ENCODE measurements at regions not wholly inside any gene's neighbourhood (a gene's known extent, or its start where the extent isn't known, plus 50 kb on each side); places are given as distances from the start of the nearest gene placed in this dataset.

DNA sequence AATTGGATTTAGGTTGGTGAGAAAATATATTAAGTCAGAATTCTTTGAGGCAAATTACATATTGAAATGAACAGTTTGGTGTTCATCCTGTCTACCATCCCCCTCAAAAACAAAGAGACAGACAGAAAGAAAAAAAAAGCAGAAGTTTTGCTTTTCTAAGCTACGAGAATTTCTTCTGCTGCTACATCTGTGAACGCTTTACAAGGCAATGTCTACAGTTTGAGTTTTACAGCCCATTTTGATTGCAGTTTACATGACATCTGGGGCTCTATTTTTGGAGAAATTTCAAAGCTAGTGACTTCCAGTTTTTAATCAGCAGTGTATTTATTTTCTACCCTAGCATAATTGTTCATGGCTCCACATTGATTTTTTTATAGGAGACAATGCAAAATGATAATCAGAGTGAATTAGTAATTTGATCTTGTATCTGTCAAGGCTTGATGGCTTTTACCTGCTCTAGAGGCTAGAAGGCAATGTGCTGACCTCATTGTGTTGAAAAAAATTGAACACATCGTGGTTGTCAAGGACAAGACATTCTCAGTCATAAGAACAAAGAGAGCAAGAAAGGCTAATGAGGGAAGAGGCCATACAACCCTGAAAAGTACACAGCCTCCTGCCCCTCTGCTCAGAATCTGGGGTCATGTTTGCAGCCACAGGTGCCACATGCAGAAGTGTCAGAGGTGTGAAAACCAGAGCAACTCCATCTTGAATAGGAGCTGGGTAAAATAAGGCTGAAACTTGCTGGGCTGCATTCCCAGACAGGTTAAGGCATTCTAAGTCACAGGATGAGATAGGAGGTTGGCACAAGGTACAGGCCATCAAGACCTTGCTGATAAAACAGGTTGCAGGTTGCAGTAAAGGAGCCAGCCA, 201.0 kb upstream of the CAMK1G start:
- Histone ChIP-seq H3K4me3 (ENCODE audit: low read depth, low read length) (no peak overlapping the region), H3K27ac (ENCODE audit: extremely low read depth, low read depth, low read length) (no peak overlapping the region), H3K4me1 (ENCODE audit: control insufficient read depth, insufficient read depth, low read length) (no peaks in the 10 kb centered on the region), H3K9me3 (ENCODE audit: control insufficient read depth, insufficient read depth, low read depth, low read length) (no peaks in the 10 kb centered on the region), H3K36me3 (ENCODE audit: control insufficient read depth in 2 of 2, insufficient read depth in 1 of 2, low read length in 2 of 2) (no peaks in the 10 kb centered on the region)
- ChIA-PET POLR2A (no interaction called here), CTCF (interaction anchor here (0.7 kb wide), 2 partner anchors 24 to 28 kb away, joined by 3 to 4 read pairs; no protein-coding TSS in a partner anchor)
- TF ChIP-seq ZNF133 (tag by site-specific recombination; IDR thresholded peaks at IDR 0.05) (no peak), ZNF549 (tag by site-specific recombination; IDR thresholded peaks at IDR 0.05) (no peak), ZNF221 (tag by site-specific recombination; IDR thresholded peaks at IDR 0.05; ENCODE audit: borderline replicate concordance) (no peak), ZNF350 (tag by site-specific recombination; IDR thresholded peaks at IDR 0.05) (no peak), ZNF138 (tag by site-specific recombination; IDR thresholded peaks at IDR 0.05; ENCODE audit: borderline replicate concordance) (no peak)

- no peak overlapping the region for H3K27ac ChIP-seq (ENCODE audit: extremely low read depth, low read depth, low read length)
These were observed 200.1 kb upstream of the CAMK1G start for GRCh38 chr1:209383422-209383821.

DNA sequence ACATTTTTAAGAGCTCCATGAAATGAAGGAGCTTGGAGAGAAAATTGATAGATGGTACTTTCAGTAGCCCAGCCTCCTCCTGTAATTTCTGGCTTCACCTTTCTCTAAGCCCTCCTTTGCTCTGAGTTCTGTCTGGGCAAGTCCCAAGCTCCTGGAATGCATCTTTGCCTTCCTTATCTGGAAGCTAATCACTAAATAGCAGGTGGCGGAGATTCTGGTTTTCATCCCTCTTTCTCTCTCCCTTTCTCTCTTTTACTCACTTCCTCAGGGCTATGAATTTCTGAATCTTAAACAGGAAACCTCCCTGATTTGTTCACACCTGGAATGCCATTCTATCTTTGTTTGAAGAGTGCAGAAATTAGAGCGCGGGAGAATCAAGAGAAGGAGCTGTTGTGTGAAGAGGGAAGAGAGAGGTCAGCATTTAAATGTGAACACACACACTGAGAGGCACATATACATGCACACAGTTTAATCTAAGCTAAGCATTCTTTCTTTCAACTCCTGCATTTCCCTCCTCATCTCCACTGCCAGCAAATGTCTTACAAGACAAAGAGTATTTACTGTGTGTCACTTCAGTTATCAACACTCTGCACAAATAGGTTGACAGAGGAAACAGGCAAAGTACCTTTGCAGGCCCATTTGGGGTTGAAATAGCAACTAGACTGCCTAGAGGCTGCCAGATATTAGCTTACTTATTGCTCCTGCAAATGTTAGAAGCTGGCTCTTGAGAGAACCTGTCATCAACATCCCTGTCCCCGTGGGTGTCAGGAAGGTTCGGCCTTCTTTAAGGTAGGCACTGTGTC, 199.4 kb upstream of the CAMK1G start:
- no peak for TF ChIP-seq ZNF362 (tag by site-specific recombination; IDR thresholded peaks at IDR 0.05)
- TF ChIP-seq TCF7L2 (IDR thresholded peaks at IDR 0.05; ENCODE audit: borderline replicate concordance, low read depth, low read length), result no peak
- TF ChIP-seq SALL2 (tag by site-specific recombination; IDR thresholded peaks at IDR 0.05; ENCODE audit: borderline replicate concordance), result no peak
- no peak for TF ChIP-seq ZNF549 (tag by site-specific recombination; IDR thresholded peaks at IDR 0.05)
- no peak for TF ChIP-seq SCRT1 (tag by site-specific recombination; IDR thresholded peaks at IDR 0.05; ENCODE audit: borderline replicate concordance)
- no peak for TF ChIP-seq RBAK (tag by site-specific recombination; IDR thresholded peaks at IDR 0.05)
- Histone ChIP-seq H3K4me1 (ENCODE audit: control insufficient read depth, insufficient read depth, low read length) (no peaks in the 10 kb centered on the region), H3K36me3 (ENCODE audit: control insufficient read depth in 2 of 2, insufficient read depth in 1 of 2, low read length in 2 of 2) (no peaks in the 10 kb centered on the region), H3K9me3 (ENCODE audit: control insufficient read depth, insufficient read depth, low read depth, low read length) (no peaks in the 10 kb centered on the region), H3K4me3 (ENCODE audit: low read depth, low read length) (no peak overlapping the region), H3K27ac (ENCODE audit: extremely low read depth, low read depth, low read length) (no peak overlapping the region)
- POLR2A ChIA-PET, result no interaction called here
- CTCF ChIA-PET, result interaction anchor here (0.9 to 1.0 kb wide), 2 partner anchors 30 to 37 kb away, joined by 3 read pairs; no protein-coding TSS in a partner anchor

More at GRCh38 chr1:209383422-209383821, 200.1 kb upstream of the CAMK1G start:
- H3K4me1 ChIP-seq (ENCODE audit: control insufficient read depth, insufficient read depth, low read length), result no peaks in the 10 kb centered on the region
- H3K4me3 ChIP-seq (ENCODE audit: low read depth, low read length), result no peak overlapping the region
- CTCF ChIA-PET, result no interaction called here
- no peaks in the 10 kb centered on the region for H3K9me3 ChIP-seq (ENCODE audit: control insufficient read depth, insufficient read depth, low read depth, low read length)
- TF ChIP-seq ZNF623 (tag by site-specific recombination; IDR thresholded peaks at IDR 0.05) (no peak), ZNF157 (tag by site-specific recombination; IDR thresholded peaks at IDR 0.05) (no peak), YY2 (tag by site-specific recombination; IDR thresholded peaks at IDR 0.05) (no peak), ZNF2 (tag by site-specific recombination; IDR thresholded peaks at IDR 0.05) (no peak), KLF1 (tag by site-specific recombination; IDR thresholded peaks at IDR 0.05) (no peak), ZNF548 (tag by site-specific recombination; IDR thresholded peaks at IDR 0.05) (no peak), OVOL3 (tag by site-specific recombination; IDR thresholded peaks at IDR 0.05) (no peak), ZNF394 (tag by site-specific recombination; IDR thresholded peaks at IDR 0.05; ENCODE audit: borderline replicate concordance) (no peak), MZF1 (tag by site-specific recombination; IDR thresholded peaks at IDR 0.05; ENCODE audit: borderline replicate concordance) (no peak)
- TF ChIP-seq, protein P1, sequence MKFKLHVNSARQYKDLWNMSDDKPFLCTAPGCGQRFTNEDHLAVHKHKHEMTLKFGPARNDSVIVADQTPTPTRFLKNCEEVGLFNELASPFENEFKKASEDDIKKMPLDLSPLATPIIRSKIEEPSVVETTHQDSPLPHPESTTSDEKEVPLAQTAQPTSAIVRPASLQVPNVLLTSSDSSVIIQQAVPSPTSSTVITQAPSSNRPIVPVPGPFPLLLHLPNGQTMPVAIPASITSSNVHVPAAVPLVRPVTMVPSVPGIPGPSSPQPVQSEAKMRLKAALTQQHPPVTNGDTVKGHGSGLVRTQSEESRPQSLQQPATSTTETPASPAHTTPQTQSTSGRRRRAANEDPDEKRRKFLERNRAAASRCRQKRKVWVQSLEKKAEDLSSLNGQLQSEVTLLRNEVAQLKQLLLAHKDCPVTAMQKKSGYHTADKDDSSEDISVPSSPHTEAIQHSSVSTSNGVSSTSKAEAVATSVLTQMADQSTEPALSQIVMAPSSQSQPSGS (tag by site-specific recombination; IDR thresholded peaks at IDR 0.05; ENCODE audit: low read depth), result no peak
- TF ChIP-seq, protein P2, sequence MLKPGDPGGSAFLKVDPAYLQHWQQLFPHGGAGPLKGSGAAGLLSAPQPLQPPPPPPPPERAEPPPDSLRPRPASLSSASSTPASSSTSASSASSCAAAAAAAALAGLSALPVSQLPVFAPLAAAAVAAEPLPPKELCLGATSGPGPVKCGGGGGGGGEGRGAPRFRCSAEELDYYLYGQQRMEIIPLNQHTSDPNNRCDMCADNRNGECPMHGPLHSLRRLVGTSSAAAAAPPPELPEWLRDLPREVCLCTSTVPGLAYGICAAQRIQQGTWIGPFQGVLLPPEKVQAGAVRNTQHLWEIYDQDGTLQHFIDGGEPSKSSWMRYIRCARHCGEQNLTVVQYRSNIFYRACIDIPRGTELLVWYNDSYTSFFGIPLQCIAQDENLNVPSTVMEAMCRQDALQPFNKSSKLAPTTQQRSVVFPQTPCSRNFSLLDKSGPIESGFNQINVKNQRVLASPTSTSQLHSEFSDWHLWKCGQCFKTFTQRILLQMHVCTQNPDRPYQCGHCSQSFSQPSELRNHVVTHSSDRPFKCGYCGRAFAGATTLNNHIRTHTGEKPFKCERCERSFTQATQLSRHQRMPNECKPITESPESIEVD (tag by site-specific recombination; IDR thresholded peaks at IDR 0.05), result no peak
- POLR2A ChIA-PET, result no interaction called here
- H3K36me3 ChIP-seq (ENCODE audit: control insufficient read depth in 2 of 2, insufficient read depth in 1 of 2, low read length in 2 of 2), result no peaks in the 10 kb centered on the region
